Astrocyte of the cerebellum (primary cell): ENCODE measurements at regions not wholly inside any gene's neighbourhood (a gene's known extent, or its start where the extent isn't known, plus 50 kb on each side); places are given as distances from the start of the nearest gene placed in this dataset.

ENCODE experiments used
- DNase-seq: peaks from one replicate; pipeline ENCODE4 v3.0.0-alpha.2; 2011; ENCODE audit warnings: low read depth
- H3K4me3 ChIP-seq: 2 replicates; pipeline ENCODE4 v1.5.1; 2011; ENCODE audit warnings: mild to moderate bottlenecking, low read depth, low read length, moderate library complexity
- CTCF ChIP-seq: IDR thresholded peaks from 2 replicates; pipeline ENCODE4 v1.5.1; 2012; ENCODE audit warnings: low read length, low read depth, moderate library complexity, mild to moderate bottlenecking; ENCODE audit errors: missing control alignments
- in situ Hi-C: cut with HindIII; loops from 2 replicates; pipeline ENCODE4 v1.10.0; 2017; ENCODE audit warnings: low sequenced_read_pairs

DNA sequence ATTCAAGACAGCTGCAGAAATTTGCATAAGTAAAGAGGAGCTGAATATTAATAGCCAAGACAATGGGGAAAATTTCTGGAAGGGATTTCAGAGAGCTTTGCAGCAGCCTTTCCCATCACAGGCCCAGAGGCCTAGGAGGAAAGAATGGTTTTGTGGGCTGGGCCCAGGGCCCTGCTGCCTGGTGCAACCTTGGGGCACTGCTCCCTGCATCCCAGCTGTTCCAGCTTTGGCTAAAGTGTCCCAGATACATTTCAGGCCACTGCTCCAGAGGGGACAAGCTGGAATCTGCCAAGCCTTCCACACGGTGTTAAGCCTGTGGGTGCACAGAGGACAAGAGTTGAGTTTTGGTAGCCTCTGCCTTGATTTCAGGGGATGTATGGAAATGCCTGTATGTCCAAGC lies 185.6 kb upstream of the SFRP2 start:
- no peak for TF ChIP-seq CTCF
- no peak overlapping the region for H3K4me3 ChIP-seq
- in situ Hi-C loops: no loop called here
- no peak for DNase-seq

GRCh38 chr4:153973942-153974341 lies 185.1 kb upstream of the SFRP2 start:
- H3K4me3 ChIP-seq: no peak overlapping the region
- TF ChIP-seq CTCF: no peak
- in situ Hi-C loops: no loop called here

GRCh38 chr4:153971899-153972298 lies 183.0 kb upstream of the SFRP2 start:
- DNase-seq: no peak
- in situ Hi-C loops: no loop called here
- no peak for TF ChIP-seq CTCF
- H3K4me3 ChIP-seq: no peak overlapping the region

More at GRCh38 chr4:153973942-153974341, 185.1 kb upstream of the SFRP2 start:
- DNase-seq: no peak

GRCh38 chr4:153970169-153970568 lies 181.3 kb upstream of the SFRP2 start:
- no peak overlapping the region for H3K4me3 ChIP-seq
- TF ChIP-seq CTCF: no peak
- DNase-seq: no peak
- in situ Hi-C loops: no loop called here

DNA sequence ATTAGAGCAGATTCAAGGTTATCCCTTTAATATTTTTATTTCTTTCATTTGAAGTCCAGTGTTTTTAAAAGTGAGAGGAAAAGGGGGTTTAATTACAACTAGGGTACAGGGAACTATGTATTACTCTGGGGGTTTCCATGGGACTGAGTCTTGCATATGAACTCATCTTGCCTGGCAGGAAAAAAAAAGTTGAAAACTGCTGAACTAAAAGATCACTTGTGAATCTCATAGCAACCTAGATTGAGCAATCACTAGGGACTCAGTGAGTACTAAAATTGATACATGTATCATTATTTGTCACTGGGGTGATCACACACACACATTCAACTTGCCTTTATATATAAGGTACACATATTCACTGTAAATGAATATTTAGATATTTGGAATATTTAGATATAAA lies 180.7 kb upstream of the SFRP2 start:
- H3K4me3 ChIP-seq: no peak overlapping the region
- in situ Hi-C loops: no loop called here
- no peak for TF ChIP-seq CTCF
- no peak for DNase-seq

GRCh38 chr4:153966641-153967040 lies 177.8 kb upstream of the SFRP2 start:
- DNase-seq: no peak
- in situ Hi-C loops: no loop called here
- TF ChIP-seq CTCF: no peak
- no peak overlapping the region for H3K4me3 ChIP-seq

DNA sequence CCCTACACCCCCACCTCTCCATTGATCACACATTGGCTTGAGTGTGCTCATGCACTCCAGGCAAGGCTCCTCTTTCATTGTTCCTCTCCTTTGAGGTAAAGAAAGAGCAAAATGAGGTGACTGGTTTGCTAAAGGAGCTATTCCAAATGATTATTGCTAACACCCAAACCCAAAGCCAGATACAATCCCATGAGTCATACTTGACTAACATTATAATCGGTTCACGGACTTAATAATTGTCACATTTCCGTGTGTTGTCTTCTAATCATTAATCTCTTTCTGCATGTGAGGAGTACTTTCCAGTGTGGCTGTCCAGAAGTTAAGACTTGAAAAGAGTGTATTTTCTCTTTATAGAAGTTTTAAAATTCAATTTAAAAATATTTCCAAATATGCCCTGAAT lies 174.3 kb upstream of the SFRP2 start:
- no peak overlapping the region for H3K4me3 ChIP-seq
- DNase-seq: no peak
- no peak for TF ChIP-seq CTCF
- in situ Hi-C loops: no loop called here
